ENCODE measurements at regions not wholly inside any gene's neighbourhood (a gene's known extent, or its start where the extent isn't known, plus 50 kb on each side); places are given as distances from the start of the nearest gene placed in this dataset.

DNA sequence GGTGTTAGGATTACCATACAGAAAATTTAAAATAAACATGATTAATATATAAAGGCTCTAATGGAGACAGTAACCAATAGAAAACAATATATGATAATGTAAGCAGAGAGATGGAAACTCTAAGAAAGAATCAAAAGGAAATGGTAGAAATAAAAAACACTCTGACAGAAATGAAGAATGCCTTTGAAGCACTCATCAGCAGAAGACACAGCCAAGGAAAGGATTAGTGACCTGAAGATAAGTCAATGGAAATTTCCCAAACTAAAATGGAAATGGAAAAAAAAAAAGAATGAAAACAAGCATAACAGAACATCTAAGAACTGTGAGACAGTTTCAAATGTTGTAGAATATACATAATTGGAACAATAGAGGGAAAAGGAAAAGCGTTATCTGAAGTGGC, 302.6 kb downstream of the DRD1 start:
- H3K4me3 ChIP-seq = no peak overlapping the region
- WGBS, 4 donors = 81 to 90% (median 84%) methylated on average over 1 of the region's 1 CpG
- H3K9me3 ChIP-seq = peaks cover 0 to 56% (median 16%) of the 10 kb centered on the region in 12 donors

DNA sequence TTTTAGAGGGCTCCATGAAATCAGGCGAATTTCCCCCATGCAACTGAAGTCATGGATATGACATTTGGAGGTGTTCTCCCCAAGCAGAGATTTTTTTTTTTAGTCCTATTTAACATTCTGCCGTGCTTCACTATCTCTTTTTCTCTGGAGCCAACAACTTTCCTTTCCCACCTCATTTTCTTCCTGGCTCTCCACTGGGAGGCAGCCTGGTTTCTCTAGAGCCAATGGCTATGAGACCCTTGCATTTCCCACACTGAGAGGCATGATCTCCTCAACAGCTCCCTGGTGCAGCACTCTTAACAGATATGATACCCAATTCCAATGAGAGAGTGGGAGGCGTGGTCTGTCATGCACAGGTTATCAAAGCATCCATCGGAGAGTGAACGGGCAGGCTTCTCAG, 310.8 kb downstream of the DRD1 start:
- Histone ChIP-seq H3K36me3 (no peaks in the 10 kb centered on the region), H3K27ac (no peak overlapping the region), H3K4me1 (no peaks in the 10 kb centered on the region), H3K4me3 (no peak overlapping the region), H3K27me3 (no peaks in the 10 kb centered on the region), H3K9me3 (peaks cover 0 to 18% (median 0%) of the 10 kb centered on the region in 12 donors)
- TF ChIP-seq CTCF (IDR thresholded peaks at IDR 0.05) = no peak
- TF ChIP-seq POLR2A (IDR thresholded peaks at IDR 0.05) = no peak
- intact Hi-C loops (cut with DNase I) = no loop called here
- 57 to 71% (median 62%) methylated on average over 5 of the region's 5 CpGs for WGBS, 4 donors
- no peak for ATAC-seq
- no peak for DNase-seq

More for the DNA sequence above, 302.6 kb downstream of the DRD1 start:
- H3K4me1 ChIP-seq = no peaks in the 10 kb centered on the region
- no peak for TF ChIP-seq POLR2A (IDR thresholded peaks at IDR 0.05)
- TF ChIP-seq CTCF (IDR thresholded peaks at IDR 0.05) = no peak
- no peak for DNase-seq
- H3K27ac ChIP-seq = no peak overlapping the region
- intact Hi-C loops (cut with DNase I) = no loop called here
- H3K27me3 ChIP-seq = no peaks in the 10 kb centered on the region
- H3K36me3 ChIP-seq = no peaks in the 10 kb centered on the region
- ATAC-seq = no peak

- DNase-seq = no peak
- Histone ChIP-seq H3K4me3 (no peak overlapping the region), H3K4me1 (no peaks in the 10 kb centered on the region), H3K36me3 (no peaks in the 10 kb centered on the region), H3K27ac (no peak overlapping the region), H3K9me3 (peaks cover 0 to 12% (median 0%) of the 10 kb centered on the region in 12 donors), H3K27me3 (no peaks in the 10 kb centered on the region)
- intact Hi-C loops (cut with DNase I) = no loop called here
- ATAC-seq = no peak
- TF ChIP-seq POLR2A (IDR thresholded peaks at IDR 0.05) = no peak
- no peak for TF ChIP-seq CTCF (IDR thresholded peaks at IDR 0.05)
- WGBS, 4 donors = 32 to 49% (median 39%) methylated on average over 8 of the region's 8 CpGs
These were observed 312.6 kb downstream of the DRD1 start for GRCh38 chr5:175131432-175131831.

GRCh38 chr5:175129619-175130018, 314.4 kb downstream of the DRD1 start:
- no peak overlapping the region for H3K27ac ChIP-seq
- ATAC-seq (no peak), DNase-seq (no peak)
- no peak overlapping the region for H3K4me3 ChIP-seq
- intact Hi-C loops (cut with DNase I) = no loop called here
- TF ChIP-seq CTCF (IDR thresholded peaks at IDR 0.05) = no peak
- TF ChIP-seq POLR2A (IDR thresholded peaks at IDR 0.05) = no peak
- no peaks in the 10 kb centered on the region for H3K36me3 ChIP-seq
- H3K4me1 ChIP-seq = no peaks in the 10 kb centered on the region
- 62 to 70% (median 65%) methylated on average over 4 of the region's 4 CpGs for WGBS, 4 donors
- H3K9me3 ChIP-seq = no peaks in the 10 kb centered on the region
- H3K27me3 ChIP-seq = no peaks in the 10 kb centered on the region

Data from heart left ventricle (tissue), 16 donors.